Naive thymus-derived CD4-positive, alpha-beta T cell (primary cell): ENCODE measurements at regions not wholly inside any gene's neighbourhood (a gene's known extent, or its start where the extent isn't known, plus 50 kb on each side); places are given as distances from the start of the nearest gene placed in this dataset.
"Not testable (repeated sequence)": the region's sequence is repeated elsewhere in the genome, so short reads cannot be mapped to it uniquely, and the experiment has no call there.

Source experiments
- ATAC-seq: fragments of 150-1000 bp; cut with Tn5 transposase; 2 replicates; pipeline ENCODE4 v1.10.0; 2021; ENCODE audit warnings: mild to moderate bottlenecking, moderate library complexity
- CTCF ChIA-PET: fragments of 350-600 bp; sonication (Branson Sonifier 250); formaldehyde crosslinking; loops from one replicate; lab custom pipeline; 2021; ENCODE audit warnings: antibody characterized with exemption; lab: Charles Lee
- POLR2A ChIA-PET: fragments of 350-600 bp; sonication (Branson Sonifier 250); formaldehyde crosslinking; loops from one replicate; lab custom pipeline; 2021; ENCODE audit warnings: antibody characterized with exemption, inconsistent platforms; lab: Charles Lee
- DNase-seq, 9 donors: peaks; one replicate each; pipeline versions ENCODE4 v3.0.0 to v3.0.0-alpha.2; 2020 to 2022; ENCODE audit warnings: mixed read lengths in 1 of 9
- H3K27ac ChIP-seq: one replicate; pipeline ENCODE4 v1.7.0; 2013; ENCODE audit warnings: mild to moderate bottlenecking, low read depth, low read length, moderate library complexity
- H3K27me3 ChIP-seq, 2 donors: one replicate each; pipeline ENCODE4 v1.7.0; 2013; ENCODE audit warnings: low read length in 2 of 2, mild to moderate bottlenecking in 2 of 2, moderate library complexity in 2 of 2; ENCODE audit not compliant: control insufficient read depth in 2 of 2, insufficient read depth in 2 of 2
- H3K36me3 ChIP-seq, 3 experiments: 1 replicate in 2 of 3; 2 replicates in 1 of 3; pipeline ENCODE4 v1.7.0; 2013; ENCODE audit warnings: low read length in 3 of 3, mild to moderate bottlenecking in 3 of 3, moderate library complexity in 1 of 3; ENCODE audit not compliant: insufficient read depth in 3 of 3, control insufficient read depth in 2 of 3
- H3K4me1 ChIP-seq, 2 donors: one replicate each; pipeline ENCODE4 v1.7.0; 2013; ENCODE audit warnings: low read length in 2 of 2, mild to moderate bottlenecking in 2 of 2, moderate library complexity in 1 of 2; ENCODE audit not compliant: control insufficient read depth in 2 of 2, insufficient read depth in 2 of 2
- H3K4me3 ChIP-seq: 2 replicates; pipeline ENCODE4 v1.7.0; 2013; ENCODE audit warnings: mild to moderate bottlenecking, low read length
- H3K9me3 ChIP-seq, 3 experiments: 1 replicate in 2 of 3; 2 replicates in 1 of 3; pipeline ENCODE4 v1.7.0; 2013; ENCODE audit warnings: low read length in 3 of 3; ENCODE audit not compliant: control insufficient read depth in 2 of 3
- H3K27ac Mint-ChIP-seq, 9 donors: one replicate each; pipeline ENCODE4 v1.8.0; 2020 to 2022; ENCODE audit warnings: mixed read lengths in 9 of 9, mild to moderate bottlenecking in 8 of 9, moderate library complexity in 5 of 9, inconsistent platforms in 2 of 9
- H3K27me3 Mint-ChIP-seq, 5 donors: one replicate each; pipeline ENCODE4 v1.8.0; 2021 to 2022; ENCODE audit warnings: mixed read lengths in 5 of 5, mild to moderate bottlenecking in 1 of 5
- H3K36me3 Mint-ChIP-seq, 5 donors: one replicate each; pipeline ENCODE4 v1.8.0; 2020 to 2022; ENCODE audit warnings: mixed read lengths in 5 of 5, mild to moderate bottlenecking in 3 of 5, inconsistent platforms in 1 of 5
- H3K4me1 Mint-ChIP-seq, 7 donors: one replicate each; pipeline ENCODE4 v1.8.0; 2020 to 2022; ENCODE audit warnings: mixed read lengths in 7 of 7, mild to moderate bottlenecking in 3 of 7, inconsistent platforms in 1 of 7
- H3K4me3 Mint-ChIP-seq, 10 donors: one replicate each; pipeline ENCODE4 v1.8.0; 2020 to 2022; ENCODE audit warnings: mild to moderate bottlenecking in 10 of 10, mixed read lengths in 10 of 10, moderate library complexity in 6 of 10, inconsistent platforms in 2 of 10
- H3K9me3 Mint-ChIP-seq, 11 donors: one replicate each; pipeline ENCODE4 v1.8.0; 2020 to 2022; ENCODE audit warnings: mixed read lengths in 11 of 11, mild to moderate bottlenecking in 4 of 11, inconsistent platforms in 1 of 11, moderate library complexity in 1 of 11
- intact Hi-C, 2 donors: fragments of 100-400 bp; cut with micrococcal nuclease; formaldehyde crosslinking; loops; one replicate each; pipeline ENCODE4 v1.15.1; 2023

GRCh38 chrX:99242001-99242400 lies 1168.1 kb downstream of the PCDH19 start:
- no peaks in the 10 kb centered on the region for H3K36me3 Mint-ChIP-seq
- H3K9me3 Mint-ChIP-seq, result peaks cover 0 to 13% (median 1%) of the 10 kb centered on the region in 11 donors
- Histone ChIP-seq H3K4me3 (no peak overlapping the region), H3K36me3 (no peaks in the 10 kb centered on the region), H3K27ac (no peak overlapping the region), H3K9me3 (no peaks in the 10 kb centered on the region), H3K4me1 (no peaks in the 10 kb centered on the region), H3K27me3 (no peaks in the 10 kb centered on the region)
- ChIA-PET CTCF (no interaction called here), POLR2A (no interaction called here)
- no peak overlapping the region for H3K27ac Mint-ChIP-seq
- ATAC-seq (no peak), DNase-seq (no peak)
- H3K4me3 Mint-ChIP-seq, result no peak overlapping the region
- no peaks in the 10 kb centered on the region for H3K27me3 Mint-ChIP-seq
- intact Hi-C loops, result no loop called here
- H3K4me1 Mint-ChIP-seq, result no peaks in the 10 kb centered on the region

- H3K4me1 Mint-ChIP-seq, H3K27ac Mint-ChIP-seq, intact Hi-C loops, H3K4me1 ChIP-seq, CTCF ChIA-PET, ATAC-seq, H3K27me3 ChIP-seq, POLR2A ChIA-PET, H3K36me3 Mint-ChIP-seq, DNase-seq, H3K36me3 ChIP-seq, H3K4me3 Mint-ChIP-seq, H3K9me3 Mint-ChIP-seq, H3K27me3 Mint-ChIP-seq, H3K9me3 ChIP-seq, H3K4me3 ChIP-seq, H3K27ac ChIP-seq: not testable (repeated sequence)
Observed at GRCh38 chrX:99234384-99234783, 1175.7 kb downstream of the PCDH19 start.

GRCh38 chrX:99192421-99192820 lies 1217.7 kb downstream of the PCDH19 start:
- Histone ChIP-seq H3K27ac (no peak overlapping the region), H3K4me3 (no peak overlapping the region), H3K9me3 (no peaks in the 10 kb centered on the region), H3K36me3 (no peaks in the 10 kb centered on the region), H3K4me1 (no peaks in the 10 kb centered on the region), H3K27me3 (no peaks in the 10 kb centered on the region)
- H3K4me1 Mint-ChIP-seq, result no peaks in the 10 kb centered on the region
- POLR2A ChIA-PET, result no interaction called here
- no peak for ATAC-seq
- no peak overlapping the region for H3K27ac Mint-ChIP-seq
- no peaks in the 10 kb centered on the region for H3K27me3 Mint-ChIP-seq
- H3K36me3 Mint-ChIP-seq, result no peaks in the 10 kb centered on the region
- no peak for DNase-seq
- CTCF ChIA-PET, result no interaction called here
- peaks cover 0 to 6% (median 0%) of the 10 kb centered on the region in 11 donors for H3K9me3 Mint-ChIP-seq
- no peak overlapping the region for H3K4me3 Mint-ChIP-seq
- intact Hi-C loops, result no loop called here

- DNase-seq (no peak), ATAC-seq (no peak)
- no peaks in the 10 kb centered on the region for H3K9me3 ChIP-seq
- H3K27me3 ChIP-seq, result no peaks in the 10 kb centered on the region
- CTCF ChIA-PET, result no interaction called here
- H3K36me3 ChIP-seq, result no peaks in the 10 kb centered on the region
- H3K27ac ChIP-seq, result no peak overlapping the region
- Mint-ChIP-seq H3K27me3 (no peaks in the 10 kb centered on the region), H3K27ac (no peak overlapping the region), H3K4me3 (no peak overlapping the region), H3K4me1 (no peaks in the 10 kb centered on the region), H3K36me3 (no peaks in the 10 kb centered on the region), H3K9me3 (peaks cover 0 to 6% (median 1%) of the 10 kb centered on the region in 11 donors)
- intact Hi-C loops, result no loop called here
- POLR2A ChIA-PET, result no interaction called here
- no peaks in the 10 kb centered on the region for H3K4me1 ChIP-seq
- H3K4me3 ChIP-seq, result no peak overlapping the region
Observed at GRCh38 chrX:99184153-99184552, 1225.9 kb downstream of the PCDH19 start.

- H3K36me3 Mint-ChIP-seq, result no peaks in the 10 kb centered on the region
- no peaks in the 10 kb centered on the region for H3K9me3 ChIP-seq
- DNase-seq, result no peak
- ChIA-PET POLR2A (no interaction called here), CTCF (no interaction called here)
- H3K27me3 ChIP-seq, result no peaks in the 10 kb centered on the region
- H3K27me3 Mint-ChIP-seq, result no peaks in the 10 kb centered on the region
- no peak overlapping the region for H3K4me3 ChIP-seq
- H3K4me3 Mint-ChIP-seq, result no peak overlapping the region
- peaks cover 0 to 6% (median 0%) of the 10 kb centered on the region in 11 donors for H3K9me3 Mint-ChIP-seq
- no peak overlapping the region for H3K27ac ChIP-seq
- no peaks in the 10 kb centered on the region for H3K36me3 ChIP-seq
- no peak for ATAC-seq
- H3K27ac Mint-ChIP-seq, result no peak overlapping the region
- no peaks in the 10 kb centered on the region for H3K4me1 ChIP-seq
- H3K4me1 Mint-ChIP-seq, result no peaks in the 10 kb centered on the region
- intact Hi-C loops, result no loop called here
Observed at GRCh38 chrX:99172958-99173357, 1237.1 kb downstream of the PCDH19 start.

- ATAC-seq (no peak), DNase-seq (no peak)
- CTCF ChIA-PET, result no interaction called here
- Mint-ChIP-seq H3K4me1 (no peaks in the 10 kb centered on the region), H3K36me3 (peaks cover 0 to 4% (median 0%) of the 10 kb centered on the region in 5 donors), H3K4me3 (no peak overlapping the region), H3K27me3 (no peaks in the 10 kb centered on the region), H3K27ac (no peak overlapping the region), H3K9me3 (peaks cover 0 to 14% (median 6%) of the 10 kb centered on the region in 11 donors)
- H3K36me3 ChIP-seq, result no peaks in the 10 kb centered on the region
- H3K27me3 ChIP-seq, result no peaks in the 10 kb centered on the region
- H3K27ac ChIP-seq, result no peak overlapping the region
- no peak overlapping the region for H3K4me3 ChIP-seq
- peaks cover 0 to 9% (median 0%) of the 10 kb centered on the region in 3 experiments for H3K9me3 ChIP-seq
- POLR2A ChIA-PET, result no interaction called here
- H3K4me1 ChIP-seq, result no peaks in the 10 kb centered on the region
- intact Hi-C loops, result no loop called here
Observed at GRCh38 chrX:99142745-99143144, 1267.3 kb downstream of the PCDH19 start.

- no peak overlapping the region for H3K4me3 Mint-ChIP-seq
- peaks cover 0 to 2% (median 0%) of the 10 kb centered on the region in 11 donors for H3K9me3 Mint-ChIP-seq
- Histone ChIP-seq H3K4me1 (no peaks in the 10 kb centered on the region), H3K27me3 (no peaks in the 10 kb centered on the region), H3K27ac (no peak overlapping the region), H3K36me3 (no peaks in the 10 kb centered on the region), H3K4me3 (no peak overlapping the region), H3K9me3 (no peaks in the 10 kb centered on the region)
- ChIA-PET CTCF (interaction anchor here (0.7 kb wide), 1 partner anchor 93 kb away, joined by 3 read pairs; no protein-coding TSS in a partner anchor), POLR2A (no interaction called here)
- H3K27ac Mint-ChIP-seq, result no peak overlapping the region
- H3K27me3 Mint-ChIP-seq, result no peaks in the 10 kb centered on the region
- DNase-seq, result no peak
- H3K36me3 Mint-ChIP-seq, result no peaks in the 10 kb centered on the region
- no peaks in the 10 kb centered on the region for H3K4me1 Mint-ChIP-seq
- intact Hi-C loops, result no loop called here
- ATAC-seq, result no peak
Observed at GRCh38 chrX:99137488-99137887, 1272.6 kb downstream of the PCDH19 start.
